NCI-H1436 treated with DMSO at 0.1 percent for 48 hours (cell line): ENCODE measurements at regions not wholly inside any gene's neighbourhood (a gene's known extent, or its start where the extent isn't known, plus 50 kb on each side); places are given as distances from the start of the nearest gene placed in this dataset.

Experiments
- DNase-seq: peaks from one replicate; lab custom pipeline; 2025; lab: John Stamatoyannopoulos, UW

- peak; percentile 46 for DNase-seq
These were observed 425.7 kb downstream of the KLF12 start for GRCh38 chr13:73708393-73708985.

- DNase-seq = no peak
These were observed 429.6 kb downstream of the KLF12 start for GRCh38 chr13:73704587-73704986.

- no peak for DNase-seq
These were observed 430.6 kb downstream of the KLF12 start for GRCh38 chr13:73703606-73704005.

GRCh38 chr13:73702419-73703071, 431.7 kb downstream of the KLF12 start:
- no peak for DNase-seq

GRCh38 chr13:73701160-73701559, 433.0 kb downstream of the KLF12 start:
- no peak for DNase-seq

GRCh38 chr13:73698859-73699258, 435.3 kb downstream of the KLF12 start:
- no peak for DNase-seq

- DNase-seq = no peak
These were observed 437.0 kb downstream of the KLF12 start for GRCh38 chr13:73697166-73697565.

- no peak for DNase-seq
These were observed 437.5 kb downstream of the KLF12 start for GRCh38 chr13:73696713-73697112.

GRCh38 chr13:73696271-73696670, 437.9 kb downstream of the KLF12 start:
- DNase-seq = no peak

- no peak for DNase-seq
These were observed 438.9 kb downstream of the KLF12 start for GRCh38 chr13:73695325-73695724.

- DNase-seq = no peak
These were observed 441.0 kb downstream of the KLF12 start for GRCh38 chr13:73693215-73693614.

- DNase-seq = no peak
These were observed 442.3 kb downstream of the KLF12 start for GRCh38 chr13:73691891-73692290.

GRCh38 chr13:73687929-73688328, 446.3 kb downstream of the KLF12 start:
- DNase-seq = no peak

- DNase-seq = no peak
These were observed 447.1 kb downstream of the KLF12 start for GRCh38 chr13:73687087-73687486.

GRCh38 chr13:73684750-73685149, 449.5 kb downstream of the KLF12 start:
- no peak for DNase-seq

GRCh38 chr13:73684286-73684685, 449.9 kb downstream of the KLF12 start:
- no peak for DNase-seq

- DNase-seq = no peak
These were observed 450.5 kb downstream of the KLF12 start for GRCh38 chr13:73683746-73684145.

GRCh38 chr13:73681779-73682178, 452.4 kb downstream of the KLF12 start:
- no peak for DNase-seq

- DNase-seq = no peak
These were observed 453.2 kb downstream of the KLF12 start for GRCh38 chr13:73681015-73681414.

- no peak for DNase-seq
These were observed 457.1 kb downstream of the KLF12 start for GRCh38 chr13:73677048-73677601.

GRCh38 chr13:73676550-73677047, 457.6 kb downstream of the KLF12 start:
- no peak for DNase-seq

GRCh38 chr13:73675821-73676220, 458.4 kb downstream of the KLF12 start:
- DNase-seq = no peak

- DNase-seq = no peak
These were observed 459.6 kb downstream of the KLF12 start for GRCh38 chr13:73674570-73674969.

GRCh38 chr13:73673931-73674330, 460.3 kb downstream of the KLF12 start:
- no peak for DNase-seq
